M059J (cell line): ENCODE measurements at regions not wholly inside any gene's neighbourhood (a gene's known extent, or its start where the extent isn't known, plus 50 kb on each side); places are given as distances from the start of the nearest gene placed in this dataset.
"Not testable (repeated sequence)": the region's sequence is repeated elsewhere in the genome, so short reads cannot be mapped to it uniquely, and the experiment has no call there.

Experiments used
- DNase-seq: peaks from one replicate; pipeline ENCODE4 v3.0.0-alpha.2; 2012; ENCODE audit warnings: low read depth

DNA sequence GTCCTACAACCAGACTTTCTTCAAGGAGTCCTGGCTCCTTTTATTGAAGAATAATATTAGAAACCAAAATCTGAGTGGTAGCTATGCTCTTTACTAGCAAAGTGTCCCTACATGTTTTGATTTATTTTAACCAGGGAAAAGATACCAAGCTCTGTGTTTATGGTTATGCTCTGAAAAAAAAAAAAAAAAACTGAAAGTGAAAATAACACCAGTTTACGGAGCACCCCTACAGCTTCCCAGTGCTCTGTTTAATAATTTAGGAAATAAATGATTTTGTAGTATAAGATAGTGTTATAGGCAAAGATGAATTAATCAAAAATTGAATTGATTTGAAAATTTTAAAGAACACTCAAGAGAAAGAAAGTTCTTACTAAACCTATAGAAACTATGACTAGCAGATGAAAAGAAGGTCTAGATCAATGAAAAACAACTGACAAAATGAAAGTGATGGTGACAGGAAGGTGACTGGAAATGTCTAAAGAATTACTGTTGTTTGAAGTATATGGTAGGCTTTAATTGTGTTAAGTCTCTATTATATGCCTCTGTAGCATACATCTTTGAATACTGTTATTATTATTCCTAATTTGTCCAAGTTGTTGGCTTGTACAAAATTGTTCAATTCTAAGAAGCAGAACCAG lies 1698.4 kb upstream of the PCDH10 start:
- no peak for DNase-seq

- DNase-seq: no peak
These were observed 1689.5 kb upstream of the PCDH10 start for GRCh38 chr4:131459430-131460101.

DNA sequence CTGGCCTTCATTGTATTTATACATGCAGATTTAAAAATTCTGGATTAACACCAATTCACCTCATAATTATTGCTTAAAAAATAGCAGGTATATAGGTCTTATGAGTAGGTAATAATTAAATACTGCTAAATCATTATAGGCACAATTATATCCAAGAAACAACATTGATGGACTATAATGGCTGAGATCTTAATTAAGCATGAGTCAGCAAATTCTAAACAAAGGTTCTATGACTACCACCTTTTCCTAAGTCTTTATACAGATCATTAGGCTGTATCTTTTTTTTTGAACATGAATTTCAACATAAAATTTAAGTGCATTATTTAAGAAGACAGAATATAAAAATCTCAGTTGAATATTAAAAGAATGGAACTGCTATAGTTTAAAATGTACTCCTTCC lies 1678.7 kb upstream of the PCDH10 start:
- no peak for DNase-seq

- no peak for DNase-seq
These were observed 1660.3 kb upstream of the PCDH10 start for GRCh38 chr4:131488772-131489171.

GRCh38 chr4:131496211-131496610 lies 1652.9 kb upstream of the PCDH10 start:
- DNase-seq: not testable (repeated sequence)

DNA sequence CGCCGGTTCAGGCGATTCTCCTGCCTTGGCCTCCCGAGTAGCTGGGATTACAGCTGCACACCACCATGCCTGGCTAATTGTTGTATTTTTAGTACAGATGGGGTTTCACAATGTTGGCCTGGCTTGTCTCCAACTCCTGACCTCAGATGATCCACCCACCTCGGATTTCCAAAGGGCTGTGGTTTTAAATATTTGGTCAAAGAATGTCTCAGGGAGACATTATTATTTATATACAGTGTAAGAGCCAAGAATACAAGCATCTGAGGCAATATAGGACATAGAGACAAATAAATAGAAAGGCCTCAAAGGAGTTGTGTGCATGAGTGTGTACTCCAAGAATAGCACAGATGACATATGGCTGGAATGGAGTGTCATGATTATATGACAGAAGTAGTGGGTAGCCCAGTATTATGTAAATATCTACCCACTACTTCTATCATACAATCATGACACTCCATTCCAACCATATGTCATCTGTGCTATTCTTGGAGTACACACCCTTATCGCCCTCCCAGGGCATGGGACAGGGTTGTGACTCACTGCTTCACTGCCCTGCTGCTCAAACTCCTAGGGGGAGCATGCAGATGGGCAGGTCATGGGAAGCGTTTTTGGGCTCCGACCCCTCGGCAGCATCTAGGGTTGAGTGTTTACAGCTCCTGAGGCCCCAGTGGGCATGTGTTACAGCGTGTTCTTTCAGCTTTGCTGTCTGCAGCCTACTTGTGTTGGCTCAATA lies 1649.8 kb upstream of the PCDH10 start:
- DNase-seq: peak; percentile 22

GRCh38 chr4:131509521-131509920 lies 1639.6 kb upstream of the PCDH10 start:
- no peak for DNase-seq

GRCh38 chr4:131526686-131527085 lies 1622.4 kb upstream of the PCDH10 start:
- DNase-seq: no peak

GRCh38 chr4:131531087-131531486 lies 1618.0 kb upstream of the PCDH10 start:
- DNase-seq: no peak

- no peak for DNase-seq
These were observed 1614.0 kb upstream of the PCDH10 start for GRCh38 chr4:131534944-131535645.

DNA sequence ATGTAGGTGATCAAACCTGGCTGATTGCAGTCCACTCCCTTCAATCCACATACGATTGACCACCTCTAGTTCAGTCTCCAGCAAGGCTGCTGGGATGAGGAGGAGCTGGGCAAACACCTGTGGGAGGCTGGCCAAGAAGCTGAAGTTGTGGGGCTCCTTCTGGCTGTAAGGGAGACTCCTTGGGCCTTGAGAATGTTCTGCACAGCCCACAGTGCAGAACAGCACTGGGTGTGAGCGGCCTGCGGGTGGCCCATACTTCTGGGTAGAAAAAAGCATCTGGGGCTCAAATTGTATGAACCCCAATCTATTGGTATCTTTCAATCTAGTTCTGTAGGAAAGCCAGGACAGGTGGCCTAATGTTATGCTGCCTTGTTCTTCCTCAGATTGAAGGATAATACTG lies 1608.8 kb upstream of the PCDH10 start:
- no peak for DNase-seq

GRCh38 chr4:131547506-131547981 lies 1601.5 kb upstream of the PCDH10 start:
- no peak for DNase-seq

- DNase-seq: no peak
These were observed 1597.8 kb upstream of the PCDH10 start for GRCh38 chr4:131551306-131551705.

DNA sequence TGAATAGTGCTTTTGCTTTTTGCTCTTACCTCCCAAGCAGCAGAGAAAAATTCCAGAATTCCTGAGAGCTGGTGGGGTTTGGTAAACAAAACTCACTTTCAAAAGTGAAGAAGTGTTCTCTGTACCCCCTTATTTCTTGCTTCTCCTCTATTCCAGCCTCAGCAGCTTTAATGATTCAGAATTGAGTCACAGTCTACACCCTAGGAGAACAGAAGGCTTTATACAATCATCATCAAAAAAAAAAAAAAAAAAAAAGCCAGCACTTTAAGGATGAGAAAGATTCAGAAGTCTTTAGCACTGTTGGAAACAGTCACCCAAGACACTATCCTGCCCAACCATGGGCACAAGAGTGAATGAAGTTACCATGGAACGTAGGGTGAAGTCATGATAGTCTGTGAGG lies 1583.1 kb upstream of the PCDH10 start:
- DNase-seq: no peak

- no peak for DNase-seq
These were observed 1564.5 kb upstream of the PCDH10 start for GRCh38 chr4:131584587-131584986.

DNA sequence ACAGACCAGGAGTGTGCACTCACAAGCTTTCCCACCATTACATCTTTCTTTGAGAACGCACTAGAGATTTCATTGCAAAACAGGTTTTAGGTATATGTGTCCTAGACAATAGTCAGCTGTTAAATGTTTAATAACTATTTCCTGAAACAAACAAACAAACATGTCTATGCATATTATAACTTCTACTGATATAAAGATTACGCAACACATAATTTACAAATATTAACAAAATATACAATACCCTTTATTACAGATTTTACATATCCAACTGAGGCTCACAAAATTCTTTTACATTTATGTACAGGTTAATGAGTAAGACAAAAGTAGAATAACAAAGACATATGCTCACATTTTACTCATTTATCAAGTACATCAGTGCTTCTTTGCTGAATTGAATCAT lies 1554.0 kb upstream of the PCDH10 start:
- DNase-seq: no peak

- no peak for DNase-seq
These were observed 1545.4 kb upstream of the PCDH10 start for GRCh38 chr4:131603705-131604104.

DNA sequence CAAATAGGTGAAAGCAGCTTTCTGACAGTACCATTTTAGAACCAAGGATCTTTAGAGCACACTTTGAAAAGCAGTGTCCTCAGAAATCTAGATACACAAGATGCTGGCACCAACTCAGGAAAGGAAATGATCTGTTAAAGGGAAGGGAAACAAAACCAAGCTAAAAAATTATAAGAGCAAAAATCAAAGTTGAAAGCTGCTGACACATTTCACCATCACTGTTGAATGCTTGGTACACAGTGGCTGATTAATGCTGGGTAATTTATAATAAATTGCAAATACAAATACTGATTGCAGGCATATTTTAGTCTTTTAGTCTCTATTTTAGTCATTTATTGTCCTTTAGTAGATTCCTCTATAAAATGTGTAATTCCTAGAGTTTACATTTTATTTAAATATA lies 1540.1 kb upstream of the PCDH10 start:
- DNase-seq: no peak

DNA sequence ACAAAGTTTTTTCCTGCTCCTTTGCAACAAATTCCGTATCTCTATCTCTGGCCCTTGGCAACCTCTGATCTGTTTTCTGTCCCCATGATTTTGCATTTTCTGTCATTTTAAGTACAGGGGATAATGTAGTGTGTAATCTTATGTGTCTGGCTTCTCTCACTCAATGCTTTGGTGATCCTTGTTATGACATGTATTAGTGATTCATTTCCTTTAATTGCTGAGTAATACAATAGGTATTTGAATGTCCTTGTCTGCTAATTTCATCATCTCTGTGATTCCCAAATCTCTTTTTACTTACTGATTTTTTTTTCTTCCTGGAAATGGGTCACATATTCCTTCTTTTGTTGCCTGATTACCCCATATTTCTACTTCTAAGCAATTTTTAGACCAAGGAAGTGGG lies 1538.6 kb upstream of the PCDH10 start:
- DNase-seq: peak; percentile 0

DNA sequence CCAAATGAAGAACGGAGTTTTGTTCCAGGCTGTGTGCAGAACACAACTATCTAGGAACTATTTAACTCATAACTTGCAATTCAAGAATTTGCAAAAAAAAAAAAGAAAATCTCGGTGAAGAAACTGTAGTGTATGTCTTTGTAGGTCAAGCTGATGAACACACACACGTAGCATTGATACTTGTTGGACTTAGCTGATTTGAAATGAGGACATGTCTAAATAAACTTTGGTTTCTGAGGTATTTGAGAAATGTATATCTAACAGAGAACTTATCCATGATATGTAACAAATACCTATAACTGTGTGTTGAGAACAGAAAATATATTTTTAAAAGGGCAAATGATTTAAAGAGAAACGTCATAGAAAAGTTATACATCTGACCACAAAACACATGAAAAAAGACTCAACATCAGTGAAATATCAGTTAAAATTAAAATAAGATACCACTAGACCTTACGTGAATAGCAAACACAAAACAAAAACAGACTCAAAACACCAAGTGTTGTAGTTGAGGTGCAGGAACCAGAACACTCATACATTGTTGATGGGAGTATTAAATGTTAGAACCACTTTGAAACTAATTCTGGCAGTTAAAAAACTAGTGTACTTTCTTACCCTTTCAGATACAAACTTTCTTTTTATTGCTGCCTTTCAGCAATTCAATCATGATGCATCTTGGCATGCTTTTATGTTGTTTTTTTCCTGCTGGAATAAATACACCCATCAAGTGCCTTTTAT lies 1535.8 kb upstream of the PCDH10 start:
- no peak for DNase-seq

- DNase-seq: no peak
These were observed 1535.3 kb upstream of the PCDH10 start for GRCh38 chr4:131613824-131614216.

GRCh38 chr4:131632877-131633276 lies 1516.2 kb upstream of the PCDH10 start:
- no peak for DNase-seq
